IMR-90 (cell line): ENCODE measurements at regions not wholly inside any gene's neighbourhood (a gene's known extent, or its start where the extent isn't known, plus 50 kb on each side); places are given as distances from the start of the nearest gene placed in this dataset.

Source experiments
- ATAC-seq: fragments of 200-7000 bp; cut with Tn5 transposase; 2 replicates; pipeline ENCODE4 v1.9.1; 2020; ENCODE audit warnings: low read depth, mild to moderate bottlenecking, moderate library complexity
- BruUV-seq: library from RNA; stranded (reverse); fragments of 400-500 nt; replicated peaks from 2 replicates; lab custom pipeline; 2021; lab: Mats Ljungman, UMichigan
- CTCF ChIA-PET: fragments of 300-600 bp; formaldehyde crosslinking; extraction: SDS; loops from one replicate; lab custom pipeline; 2021; ENCODE audit warnings: antibody characterized with exemption; lab: Yijun Ruan, JAX
- POLR2A ChIA-PET: fragments of 300-600 bp; sonication (Branson Sonifier 250); formaldehyde crosslinking; loops from one replicate; lab custom pipeline; 2022; ENCODE audit warnings: antibody characterized with exemption; ENCODE audit not compliant: unreplicated experiment; lab: Charles Lee
- DNase-seq: peaks from one replicate; pipeline ENCODE4 v3.0.0; 2013
- H2AFZ ChIP-seq: replicated peaks from 2 replicates; pipeline ENCODE3; 2013; ENCODE audit warnings: low read length, mild to moderate bottlenecking; ENCODE audit not compliant: poor library complexity
- H2AK5ac ChIP-seq: 2 replicates; pipeline ENCODE4 v1.6.1; 2013; ENCODE audit warnings: low read depth, low read length, inconsistent platforms
- H2AK9ac ChIP-seq: replicated peaks from 2 replicates; pipeline ENCODE3; 2013; ENCODE audit warnings: mild to moderate bottlenecking, low read depth, low read length, moderate library complexity; ENCODE audit not compliant: poor library complexity
- H2BK120ac ChIP-seq: 2 replicates; pipeline ENCODE4 v1.6.1; 2013; ENCODE audit warnings: low read depth, low read length, inconsistent platforms
- H2BK15ac ChIP-seq: 3 replicates; pipeline ENCODE4 v1.6.1; 2013; ENCODE audit warnings: low read depth, low read length, inconsistent platforms
- H2BK20ac ChIP-seq: 2 replicates; pipeline ENCODE4 v1.6.1; 2013; ENCODE audit warnings: low read depth, mild to moderate bottlenecking, inconsistent platforms, low read length, moderate library complexity
- H2BK5ac ChIP-seq: 2 replicates; pipeline ENCODE4 v1.6.1; 2013; ENCODE audit warnings: mild to moderate bottlenecking, low read depth, low read length, inconsistent platforms; ENCODE audit not compliant: poor library complexity, severe bottlenecking
- H3K14ac ChIP-seq: replicated peaks from 2 replicates; pipeline ENCODE4 v1.6.1; 2013; ENCODE audit warnings: low read depth, low read length, inconsistent platforms
- H3K18ac ChIP-seq: 2 replicates; pipeline ENCODE4 v1.6.1; 2013; ENCODE audit warnings: low read depth, low read length, control low read depth
- H3K23ac ChIP-seq: 2 replicates; pipeline ENCODE4 v1.6.1; 2013; ENCODE audit warnings: low read depth, low read length, inconsistent platforms
- H3K27ac ChIP-seq: 2 replicates; pipeline ENCODE4 v1.5.1; 2013; ENCODE audit warnings: mild to moderate bottlenecking, control low read depth, low read length; ENCODE audit not compliant: insufficient read depth
- H3K27me3 ChIP-seq: 2 replicates; pipeline ENCODE4 v1.6.1; 2013; ENCODE audit warnings: low read length; ENCODE audit not compliant: control insufficient read depth, insufficient read depth
- H3K36me3 ChIP-seq: 2 replicates; pipeline ENCODE4 v1.6.1; 2013; ENCODE audit warnings: low read length, mixed read lengths; ENCODE audit not compliant: control insufficient read depth, insufficient read depth
- H3K4ac ChIP-seq: 2 replicates; pipeline ENCODE4 v1.6.1; 2013; ENCODE audit warnings: low read depth, low read length, inconsistent platforms
- H3K4me1 ChIP-seq: 2 replicates; pipeline ENCODE4 v1.6.1; 2013; ENCODE audit warnings: low read length, mixed read lengths; ENCODE audit not compliant: control insufficient read depth, insufficient read depth
- H3K4me2 ChIP-seq: 2 replicates; pipeline ENCODE4 v1.6.1; 2013; ENCODE audit warnings: low read depth, mild to moderate bottlenecking, control low read depth, low read length, moderate library complexity
- H3K4me3 ChIP-seq: 2 replicates; pipeline ENCODE4 v1.5.1; 2013; ENCODE audit warnings: low read depth, mild to moderate bottlenecking, control low read depth, low read length, moderate library complexity; ENCODE audit not compliant: insufficient read depth
- H3K56ac ChIP-seq: 2 replicates; pipeline ENCODE4 v1.6.1; 2013; ENCODE audit warnings: low read length, inconsistent platforms; ENCODE audit not compliant: insufficient read depth; ENCODE audit errors: extremely low read depth
- H3K79me1 ChIP-seq, 2 experiments: 2 replicates each; pipeline ENCODE4 v1.6.1; 2013; ENCODE audit warnings: low read length in 2 of 2, inconsistent platforms in 1 of 2, low read depth in 1 of 2
- H3K9ac ChIP-seq: 2 replicates; pipeline ENCODE4 v1.6.1; 2013; ENCODE audit warnings: low read depth, low read length, control low read depth
- H3K9me1 ChIP-seq: 2 replicates; pipeline ENCODE4 v1.6.1; 2013; ENCODE audit warnings: low read length, inconsistent platforms; ENCODE audit not compliant: insufficient read depth
- H3K9me3 ChIP-seq: 2 replicates; pipeline ENCODE4 v1.6.1; 2013; ENCODE audit warnings: low read length; ENCODE audit not compliant: control insufficient read depth, insufficient read depth
- H4K20me1 ChIP-seq: 2 replicates; pipeline ENCODE4 v1.6.1; 2013; ENCODE audit warnings: low read length, inconsistent platforms; ENCODE audit not compliant: insufficient read depth
- H4K5ac ChIP-seq: 2 replicates; pipeline ENCODE4 v1.6.1; 2013; ENCODE audit warnings: mild to moderate bottlenecking, low read depth, low read length, control low read depth
- H4K8ac ChIP-seq, 2 experiments: 2 replicates each; pipeline ENCODE4 v1.6.1; 2013; ENCODE audit warnings: low read depth in 2 of 2, low read length in 2 of 2, control low read depth in 1 of 2, inconsistent platforms in 1 of 2
- H4K91ac ChIP-seq: 2 replicates; pipeline ENCODE4 v1.6.1; 2013; ENCODE audit warnings: low read depth, low read length, inconsistent platforms; ENCODE audit not compliant: insufficient read depth
- BHLHE40 ChIP-seq: fragments of 150-350 bp; IDR thresholded peaks from 2 replicates; pipeline ENCODE4 v1.6.1; 2016; ENCODE audit warnings: mild to moderate bottlenecking, low read depth, low read length
- CEBPB ChIP-seq: IDR thresholded peaks from 2 replicates; pipeline ENCODE4 v1.6.1; 2012; ENCODE audit warnings: low read depth, low read length, improper control_type of control experiment
- CHD1 ChIP-seq: IDR thresholded peaks from 2 replicates; pipeline ENCODE4 v1.6.1; 2012; ENCODE audit warnings: low read depth, low read length, improper control_type of control experiment
- CTCF ChIP-seq: conservative IDR thresholded peaks from 2 replicates; pipeline ENCODE4 v1.5.1; 2012; ENCODE audit warnings: mild to moderate bottlenecking, low read depth, low read length, improper control_type of control experiment
- ELK1 ChIP-seq: fragments of 150-350 bp; IDR thresholded peaks from 2 replicates; pipeline ENCODE4 v1.6.1; 2016; ENCODE audit warnings: low read depth, mild to moderate bottlenecking, low read length, moderate library complexity, borderline replicate concordance
- FOS ChIP-seq: fragments of 150-350 bp; IDR thresholded peaks from 2 replicates; pipeline ENCODE4 v1.6.1; 2016; ENCODE audit warnings: low read depth, low read length
- MAFK ChIP-seq: IDR thresholded peaks from 2 replicates; pipeline ENCODE4 v1.6.1; 2012; ENCODE audit warnings: low read depth, low read length, improper control_type of control experiment
- MAZ ChIP-seq: IDR thresholded peaks from 2 replicates; pipeline ENCODE4 v1.6.1; 2012; ENCODE audit warnings: low read depth, mild to moderate bottlenecking, low read length, improper control_type of control experiment, moderate library complexity, borderline replicate concordance
- MXI1 ChIP-seq: IDR thresholded peaks from 2 replicates; pipeline ENCODE4 v1.6.1; 2012; ENCODE audit warnings: low read depth, mild to moderate bottlenecking, low read length, moderate library complexity, borderline replicate concordance
- NFE2L2 ChIP-seq: fragments of 150-350 bp; IDR thresholded peaks from 2 replicates; pipeline ENCODE4 v1.6.1; 2016; ENCODE audit warnings: low read depth, mild to moderate bottlenecking, low read length
- POLR2A ChIP-seq: IDR thresholded peaks from 2 replicates; pipeline ENCODE4 v1.6.1; 2012; ENCODE audit warnings: mild to moderate bottlenecking, low read depth, low read length
- RAD21 ChIP-seq: IDR thresholded peaks from 2 replicates; pipeline ENCODE4 v1.6.1; 2012; ENCODE audit warnings: low read length, improper control_type of control experiment
- RCOR1 ChIP-seq: IDR thresholded peaks from 2 replicates; pipeline ENCODE4 v1.6.1; 2012; ENCODE audit warnings: mild to moderate bottlenecking, low read length, improper control_type of control experiment; ENCODE audit not compliant: insufficient replicate concordance
- RFX5 ChIP-seq: IDR thresholded peaks from 2 replicates; pipeline ENCODE4 v1.8.0; 2012; ENCODE audit warnings: low read depth, mild to moderate bottlenecking, low read length, moderate library complexity
- SMC3 ChIP-seq: fragments of 150-350 bp; IDR thresholded peaks from 2 replicates; pipeline ENCODE4 v1.6.1; 2016; ENCODE audit warnings: low read depth, mild to moderate bottlenecking, antibody characterized with exemption, low read length, moderate library complexity
- WGBS, 2 experiments: methylation state at CpG; one replicate each; pipeline versions ENCODE4 v1.1.5 to v1.1.7; 2013; ENCODE audit warnings: missing lambda C conversion rate in 2 of 2; ENCODE audit not compliant: insufficient read length in 1 of 2; ENCODE audit errors: extremely low coverage in 2 of 2; 5-methylcytosine and 5-hydroxymethylcytosine counted together
- dilution Hi-C: fragments of 300-500 bp; cut with HindIII; formaldehyde crosslinking; loops from one replicate; pipeline ENCODE4 v1.14.3; 2018; ENCODE audit warnings: low sequenced_read_pairs; ENCODE audit not compliant: unreplicated experiment
- in situ Hi-C: fragments of 300-500 bp; cut with MboI; formaldehyde crosslinking; loops from 3 replicates; pipeline ENCODE4 v1.14.3; 2019; ENCODE audit warnings: low sequenced_read_pairs, inconsistent platforms, mixed read lengths
- intact Hi-C: fragments of 100-400 bp; cut with micrococcal nuclease; formaldehyde crosslinking; loops from 2 replicates; pipeline ENCODE4 v1.10.0; 2022
- TF ChIP-seq, protein P1 (sequence below): fragments of 150-350 bp; IDR thresholded peaks from 2 replicates; pipeline ENCODE4 v1.6.1; 2017; ENCODE audit warnings: mild to moderate bottlenecking, antibody characterized with exemption, low read length, low read depth

- H3K27ac ChIP-seq, result no peak overlapping the region
- no peak overlapping the region for H2AK9ac ChIP-seq
- no peak overlapping the region for H2BK120ac ChIP-seq
- no peak overlapping the region for H2BK5ac ChIP-seq
- no peaks in the 10 kb centered on the region for H3K9me1 ChIP-seq
- H3K79me1 ChIP-seq, result no peaks in the 10 kb centered on the region
- H3K27me3 ChIP-seq, result no peaks in the 10 kb centered on the region
- H3K4ac ChIP-seq, result no peak overlapping the region
- no peak overlapping the region for H3K4me2 ChIP-seq
- no peaks in the 10 kb centered on the region for H3K4me1 ChIP-seq
- intact Hi-C loops (no loop called here), in situ Hi-C loops (no loop called here), dilution Hi-C loops (no loop called here)
- no peaks in the 10 kb centered on the region for H4K20me1 ChIP-seq
- no peaks in the 10 kb centered on the region for H3K36me3 ChIP-seq
- no peak overlapping the region for H3K14ac ChIP-seq
- H3K9me3 ChIP-seq, result peaks cover 4% of the 10 kb centered on the region
- H4K5ac ChIP-seq, result no peak overlapping the region
- no peak overlapping the region for H2AK5ac ChIP-seq
- H3K23ac ChIP-seq, result no peak overlapping the region
- H2AFZ ChIP-seq, result no peak overlapping the region
- H3K9ac ChIP-seq, result no peak overlapping the region
- no peak overlapping the region for H4K8ac ChIP-seq
- no peak overlapping the region for H3K18ac ChIP-seq
- no peak overlapping the region for H2BK20ac ChIP-seq
- H4K91ac ChIP-seq, result no peak overlapping the region
- no peak for TF ChIP-seq RCOR1
- TF ChIP-seq, protein P1, sequence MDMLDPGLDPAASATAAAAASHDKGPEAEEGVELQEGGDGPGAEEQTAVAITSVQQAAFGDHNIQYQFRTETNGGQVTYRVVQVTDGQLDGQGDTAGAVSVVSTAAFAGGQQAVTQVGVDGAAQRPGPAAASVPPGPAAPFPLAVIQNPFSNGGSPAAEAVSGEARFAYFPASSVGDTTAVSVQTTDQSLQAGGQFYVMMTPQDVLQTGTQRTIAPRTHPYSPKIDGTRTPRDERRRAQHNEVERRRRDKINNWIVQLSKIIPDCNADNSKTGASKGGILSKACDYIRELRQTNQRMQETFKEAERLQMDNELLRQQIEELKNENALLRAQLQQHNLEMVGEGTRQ, result no peak
- TF ChIP-seq CHD1, result no peak
- no peak for TF ChIP-seq BHLHE40
- no peak for TF ChIP-seq RFX5
- TF ChIP-seq SMC3, result no peak
- TF ChIP-seq FOS, result no peak
- no peak for TF ChIP-seq RAD21
- no peak for TF ChIP-seq CEBPB
- TF ChIP-seq CTCF, result no peak
- no peak for TF ChIP-seq NFE2L2
- TF ChIP-seq MAZ, result no peak
- TF ChIP-seq MXI1, result no peak
- TF ChIP-seq MAFK, result no peak
- TF ChIP-seq POLR2A, result no peak
- TF ChIP-seq ELK1, result no peak
- CTCF ChIA-PET, result no interaction called here
- no peak for DNase-seq
- no peak overlapping the region for H2BK15ac ChIP-seq
- H3K4me3 ChIP-seq, result no peak overlapping the region
- POLR2A ChIA-PET, result no interaction called here
- no peak overlapping the region for H3K56ac ChIP-seq
- no TSS peak for BruUV-seq
- no CpG with 5 or more reads among the region's 3 CpGs for WGBS, 2 experiments
- ATAC-seq, result no peak
Measured at GRCh38 chr5:116655431-116655830, 80.8 kb upstream of the SEMA6A start.
